MM.1S (cell line): ENCODE measurements at regions not wholly inside any gene's neighbourhood (a gene's known extent, or its start where the extent isn't known, plus 50 kb on each side); places are given as distances from the start of the nearest gene placed in this dataset.

Experiments
- DNase-seq: peaks from one replicate; pipeline ENCODE4 v3.0.0-alpha.2; 2015
- H2AFZ ChIP-seq: fragments of 300-600 bp; sonication (generic); 2 replicates; pipeline ENCODE4 v1.6.0; 2016; ENCODE audit warnings: antibody characterized with exemption, low read length
- H3F3A ChIP-seq: fragments of 300-600 bp; sonication (generic); 2 replicates; pipeline ENCODE4 v1.6.1; 2016; ENCODE audit warnings: mild to moderate bottlenecking, antibody characterized with exemption, low read length, moderate library complexity, mixed read lengths; ENCODE audit not compliant: insufficient read depth
- H3K27ac ChIP-seq: fragments of 300-600 bp; sonication (generic); 2 replicates; pipeline ENCODE4 v1.5.1; 2016; ENCODE audit warnings: mild to moderate bottlenecking, low read length
- H3K27me3 ChIP-seq: fragments of 300-600 bp; sonication (generic); replicated peaks from 2 replicates; pipeline ENCODE4 v1.6.0; 2016; ENCODE audit warnings: low read length; ENCODE audit not compliant: insufficient read depth
- H3K36me3 ChIP-seq: fragments of 300-600 bp; sonication (generic); replicated peaks from 2 replicates; pipeline ENCODE4 v1.6.1; 2016; ENCODE audit warnings: mild to moderate bottlenecking, low read length, mixed read lengths; ENCODE audit not compliant: insufficient read depth
- H3K4me1 ChIP-seq: fragments of 300-600 bp; sonication (generic); 2 replicates; pipeline ENCODE4 v1.6.1; 2016; ENCODE audit warnings: low read length, mixed read lengths
- H3K4me2 ChIP-seq: fragments of 300-600 bp; sonication (generic); 2 replicates; pipeline ENCODE4 v1.6.0; 2016; ENCODE audit warnings: low read depth, low read length
- H3K4me3 ChIP-seq: fragments of 300-600 bp; sonication (generic); 2 replicates; pipeline ENCODE4 v1.5.1; 2016; ENCODE audit warnings: low read length, mixed read lengths
- H3K79me2 ChIP-seq: fragments of 300-600 bp; sonication (generic); 2 replicates; pipeline ENCODE4 v1.6.1; 2016; ENCODE audit warnings: mixed run types, low read length, mixed read lengths
- H3K9ac ChIP-seq: fragments of 300-600 bp; sonication (generic); 2 replicates; pipeline ENCODE4 v1.6.1; 2016; ENCODE audit warnings: low read length, mixed read lengths
- H3K9me2 ChIP-seq: fragments of 300-600 bp; sonication (generic); replicated peaks from 2 replicates; pipeline ENCODE4 v1.6.1; 2016; ENCODE audit warnings: mild to moderate bottlenecking, low read length, mixed read lengths; ENCODE audit not compliant: insufficient read depth
- H3K9me3 ChIP-seq: fragments of 300-600 bp; sonication (generic); replicated peaks from 2 replicates; pipeline ENCODE4 v1.6.1; 2016; ENCODE audit warnings: mild to moderate bottlenecking, low read length, mixed read lengths; ENCODE audit not compliant: insufficient read depth
- H4K20me1 ChIP-seq: fragments of 300-600 bp; sonication (generic); 2 replicates; pipeline ENCODE4 v1.6.1; 2016; ENCODE audit warnings: mild to moderate bottlenecking, low read length, moderate library complexity, mixed read lengths; ENCODE audit not compliant: insufficient read depth
- CTCF ChIP-seq: fragments of 300-600 bp; sonication (generic); IDR thresholded peaks from 2 replicates; pipeline ENCODE4 v1.5.1; 2016; ENCODE audit warnings: antibody characterized with exemption, low read length, mixed read lengths
- EZH2 ChIP-seq: fragments of 300-600 bp; sonication (generic); optimal IDR thresholded peaks from 2 replicates; pipeline ENCODE3; 2017; ENCODE audit warnings: low read depth, mild to moderate bottlenecking, antibody characterized with exemption, low read length, mixed read lengths
- EZH2phosphoT487 ChIP-seq: fragments of 300-600 bp; sonication (generic); IDR thresholded peaks from 2 replicates; pipeline ENCODE4 v1.6.1; 2018; ENCODE audit warnings: antibody characterized with exemption, low read length

GRCh38 chr14:98137131-98138025 lies 1134.6 kb downstream of the BCL11B start:
- Histone ChIP-seq H3F3A (no peaks in the 10 kb centered on the region), H3K36me3 (no peaks in the 10 kb centered on the region), H3K9me2 (no peaks in the 10 kb centered on the region), H3K27me3 (no peaks in the 10 kb centered on the region), H3K79me2 (no peaks in the 10 kb centered on the region), H2AFZ (no peak overlapping the region), H3K4me2 (no peak overlapping the region), H3K9me3 (no peaks in the 10 kb centered on the region), H3K4me1 (peaks cover 8% of the 10 kb centered on the region), H4K20me1 (no peaks in the 10 kb centered on the region), H3K9ac (no peak overlapping the region), H3K4me3 (no peak overlapping the region), H3K27ac (no peak overlapping the region)
- no peak for TF ChIP-seq EZH2phosphoT487
- no peak for TF ChIP-seq CTCF
- no peak for DNase-seq

- H3K79me2 ChIP-seq = no peaks in the 10 kb centered on the region
- no peaks in the 10 kb centered on the region for H3K36me3 ChIP-seq
- H3K9me3 ChIP-seq = no peaks in the 10 kb centered on the region
- no peak overlapping the region for H3K27ac ChIP-seq
- peaks cover 8% of the 10 kb centered on the region for H3K4me1 ChIP-seq
- no peak overlapping the region for H3K4me3 ChIP-seq
- H3K27me3 ChIP-seq = no peaks in the 10 kb centered on the region
- H4K20me1 ChIP-seq = no peaks in the 10 kb centered on the region
- H2AFZ ChIP-seq = peak overlapping the region; percentile 36
- no peak overlapping the region for H3K9ac ChIP-seq
- DNase-seq = peak; percentile 32
- no peaks in the 10 kb centered on the region for H3K9me2 ChIP-seq
- H3F3A ChIP-seq = no peaks in the 10 kb centered on the region
- TF ChIP-seq EZH2phosphoT487 (no peak), CTCF (peak; percentile 74)
- H3K4me2 ChIP-seq = peak overlapping the region; percentile 35; the same call in 1 of the 2 replicates
These were observed 1133.3 kb downstream of the BCL11B start for GRCh38 chr14:98138666-98139065.

GRCh38 chr14:98140862-98141530 lies 1131.0 kb downstream of the BCL11B start:
- H3K27ac ChIP-seq = no peak overlapping the region
- DNase-seq = no peak
- no peaks in the 10 kb centered on the region for H3K9me3 ChIP-seq
- no peaks in the 10 kb centered on the region for H3K79me2 ChIP-seq
- TF ChIP-seq EZH2 (no peak), CTCF (no peak), EZH2phosphoT487 (no peak)
- H3K27me3 ChIP-seq = no peaks in the 10 kb centered on the region
- H3K36me3 ChIP-seq = no peaks in the 10 kb centered on the region
- H2AFZ ChIP-seq = no peak overlapping the region
- no peak overlapping the region for H3K4me2 ChIP-seq
- H3K4me3 ChIP-seq = no peak overlapping the region
- no peak overlapping the region for H3K9ac ChIP-seq
- H3F3A ChIP-seq = no peaks in the 10 kb centered on the region
- H3K4me1 ChIP-seq = peaks cover 8% of the 10 kb centered on the region
- H3K9me2 ChIP-seq = no peaks in the 10 kb centered on the region
- no peaks in the 10 kb centered on the region for H4K20me1 ChIP-seq
